ENCODE measurements at regions not wholly inside any gene's neighbourhood (a gene's known extent, or its start where the extent isn't known, plus 50 kb on each side); places are given as distances from the start of the nearest gene placed in this dataset.

GRCh38 chr18:51425475-51425874 is 228.0 kb upstream of the MEX3C start:
- Histone ChIP-seq H3K79me2 (ENCODE audit: control insufficient read depth, insufficient read depth, low read length) (no peaks in the 10 kb centered on the region), H3K9me3 (ENCODE audit: control insufficient read depth, insufficient read depth, low read depth, low read length) (no peaks in the 10 kb centered on the region), H3K4me1 (ENCODE audit: control insufficient read depth, extremely low read depth, insufficient read depth, low read length) (no peaks in the 10 kb centered on the region), H3K27me3 (ENCODE audit: control insufficient read depth, insufficient read depth, low read length) (no peaks in the 10 kb centered on the region), H3K4me2 (ENCODE audit: extremely low read depth, insufficient read depth, low read length) (no peak overlapping the region), H3K27ac (ENCODE audit: insufficient read depth, low read length) (no peak overlapping the region), H3K36me3 (ENCODE audit: control insufficient read depth, insufficient read depth, low read length) (no peaks in the 10 kb centered on the region), H3K9ac (ENCODE audit: insufficient read depth, low read length) (no peak overlapping the region), H3K4me3 (replicated peaks in 1 of 4; ENCODE audit: control extremely low read depth in 1 of 4, insufficient read depth in 1 of 4, low read depth in 3 of 4, low read length in 4 of 4) (no peak overlapping the region), H4K20me1 (ENCODE audit: control insufficient read depth, extremely low read depth, insufficient read depth, low read length) (no peaks in the 10 kb centered on the region), H2AFZ (ENCODE audit: low read length) (no peak overlapping the region)
- TF ChIP-seq EZH2 (IDR thresholded peaks at IDR 0.05; ENCODE audit: low read length, missing control alignments), result no peak
- TF ChIP-seq, protein P1, sequence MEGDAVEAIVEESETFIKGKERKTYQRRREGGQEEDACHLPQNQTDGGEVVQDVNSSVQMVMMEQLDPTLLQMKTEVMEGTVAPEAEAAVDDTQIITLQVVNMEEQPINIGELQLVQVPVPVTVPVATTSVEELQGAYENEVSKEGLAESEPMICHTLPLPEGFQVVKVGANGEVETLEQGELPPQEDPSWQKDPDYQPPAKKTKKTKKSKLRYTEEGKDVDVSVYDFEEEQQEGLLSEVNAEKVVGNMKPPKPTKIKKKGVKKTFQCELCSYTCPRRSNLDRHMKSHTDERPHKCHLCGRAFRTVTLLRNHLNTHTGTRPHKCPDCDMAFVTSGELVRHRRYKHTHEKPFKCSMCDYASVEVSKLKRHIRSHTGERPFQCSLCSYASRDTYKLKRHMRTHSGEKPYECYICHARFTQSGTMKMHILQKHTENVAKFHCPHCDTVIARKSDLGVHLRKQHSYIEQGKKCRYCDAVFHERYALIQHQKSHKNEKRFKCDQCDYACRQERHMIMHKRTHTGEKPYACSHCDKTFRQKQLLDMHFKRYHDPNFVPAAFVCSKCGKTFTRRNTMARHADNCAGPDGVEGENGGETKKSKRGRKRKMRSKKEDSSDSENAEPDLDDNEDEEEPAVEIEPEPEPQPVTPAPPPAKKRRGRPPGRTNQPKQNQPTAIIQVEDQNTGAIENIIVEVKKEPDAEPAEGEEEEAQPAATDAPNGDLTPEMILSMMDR (conservative IDR thresholded peaks at IDR 0.05 in 1 of 2, IDR thresholded peaks at IDR 0.05 in 1 of 2; ENCODE audit: low read depth in 1 of 2, low read length in 2 of 2), result no peak
- DNase-seq (ENCODE audit: low read depth in 2 of 2), result no peak

- no peaks in the 10 kb centered on the region for H3K27me3 ChIP-seq (ENCODE audit: control insufficient read depth, insufficient read depth, low read length)
These were observed 228.4 kb upstream of the MEX3C start for GRCh38 chr18:51425889-51426288.

GRCh38 chr18:51426996-51427395 is 229.5 kb upstream of the MEX3C start:
- no peak overlapping the region for H3K9ac ChIP-seq (ENCODE audit: insufficient read depth, low read length)
- no peaks in the 10 kb centered on the region for H3K79me2 ChIP-seq (ENCODE audit: control insufficient read depth, insufficient read depth, low read length)
- no peaks in the 10 kb centered on the region for H3K4me1 ChIP-seq (ENCODE audit: control insufficient read depth, extremely low read depth, insufficient read depth, low read length)
- no peak overlapping the region for H3K4me2 ChIP-seq (ENCODE audit: extremely low read depth, insufficient read depth, low read length)
- H3K36me3 ChIP-seq (ENCODE audit: control insufficient read depth, insufficient read depth, low read length), result no peaks in the 10 kb centered on the region
- TF ChIP-seq EZH2 (IDR thresholded peaks at IDR 0.05; ENCODE audit: low read length, missing control alignments), result no peak
- TF ChIP-seq, protein P1 (conservative IDR thresholded peaks at IDR 0.05 in 1 of 2, IDR thresholded peaks at IDR 0.05 in 1 of 2; ENCODE audit: low read depth in 1 of 2, low read length in 2 of 2), result no peak
- H4K20me1 ChIP-seq (ENCODE audit: control insufficient read depth, extremely low read depth, insufficient read depth, low read length), result no peaks in the 10 kb centered on the region
- H2AFZ ChIP-seq (ENCODE audit: low read length), result no peak overlapping the region
- H3K27ac ChIP-seq (ENCODE audit: insufficient read depth, low read length), result no peak overlapping the region
- H3K27me3 ChIP-seq (ENCODE audit: control insufficient read depth, insufficient read depth, low read length), result no peaks in the 10 kb centered on the region
- H3K9me3 ChIP-seq (ENCODE audit: control insufficient read depth, insufficient read depth, low read depth, low read length), result no peaks in the 10 kb centered on the region
- peak in 1 of 2 donors; percentile 1 for DNase-seq (ENCODE audit: low read depth in 2 of 2)
- H3K4me3 ChIP-seq (replicated peaks in 1 of 4; ENCODE audit: control extremely low read depth in 1 of 4, insufficient read depth in 1 of 4, low read depth in 3 of 4, low read length in 4 of 4), result no peak overlapping the region

More at GRCh38 chr18:51425889-51426288, 228.4 kb upstream of the MEX3C start:
- no peak overlapping the region for H3K4me3 ChIP-seq (replicated peaks in 1 of 4; ENCODE audit: control extremely low read depth in 1 of 4, insufficient read depth in 1 of 4, low read depth in 3 of 4, low read length in 4 of 4)
- DNase-seq (ENCODE audit: low read depth in 2 of 2), result no peak
- H3K4me1 ChIP-seq (ENCODE audit: control insufficient read depth, extremely low read depth, insufficient read depth, low read length), result no peaks in the 10 kb centered on the region
- no peak for TF ChIP-seq EZH2 (IDR thresholded peaks at IDR 0.05; ENCODE audit: low read length, missing control alignments)
- TF ChIP-seq, protein P1 (conservative IDR thresholded peaks at IDR 0.05 in 1 of 2, IDR thresholded peaks at IDR 0.05 in 1 of 2; ENCODE audit: low read depth in 1 of 2, low read length in 2 of 2), result no peak
- H3K9me3 ChIP-seq (ENCODE audit: control insufficient read depth, insufficient read depth, low read depth, low read length), result no peaks in the 10 kb centered on the region
- H2AFZ ChIP-seq (ENCODE audit: low read length), result no peak overlapping the region
- no peaks in the 10 kb centered on the region for H3K79me2 ChIP-seq (ENCODE audit: control insufficient read depth, insufficient read depth, low read length)
- H4K20me1 ChIP-seq (ENCODE audit: control insufficient read depth, extremely low read depth, insufficient read depth, low read length), result no peaks in the 10 kb centered on the region
- no peak overlapping the region for H3K4me2 ChIP-seq (ENCODE audit: extremely low read depth, insufficient read depth, low read length)
- no peaks in the 10 kb centered on the region for H3K36me3 ChIP-seq (ENCODE audit: control insufficient read depth, insufficient read depth, low read length)
- no peak overlapping the region for H3K9ac ChIP-seq (ENCODE audit: insufficient read depth, low read length)
- no peak overlapping the region for H3K27ac ChIP-seq (ENCODE audit: insufficient read depth, low read length)

Data from fibroblast of lung (primary cell).